DOHH2 (cell line): ENCODE measurements at regions not wholly inside any gene's neighbourhood (a gene's known extent, or its start where the extent isn't known, plus 50 kb on each side); places are given as distances from the start of the nearest gene placed in this dataset.

Experiments
- H3F3A ChIP-seq: fragments of 200-600 bp; sonication (generic), shearing (Covaris generic); 2 replicates; pipeline ENCODE4 v1.6.0; 2016; ENCODE audit warnings: antibody characterized with exemption, mild to moderate bottlenecking; ENCODE audit not compliant: control insufficient read depth, insufficient read depth
- H3K27ac ChIP-seq: fragments of 200-600 bp; sonication (generic); 2 replicates; pipeline ENCODE4 v1.5.1; 2014; ENCODE audit warnings: low read depth, mild to moderate bottlenecking, low read length, moderate library complexity
- H3K27me3 ChIP-seq: fragments of 200-600 bp; sonication (generic); 2 replicates; pipeline ENCODE4 v1.6.1; 2014; ENCODE audit warnings: mild to moderate bottlenecking, low read length, mixed read lengths; ENCODE audit not compliant: control insufficient read depth
- H3K36me3 ChIP-seq: fragments of 200-600 bp; sonication (generic); 2 replicates; pipeline ENCODE4 v1.6.1; 2014; ENCODE audit warnings: mild to moderate bottlenecking, low read length, moderate library complexity, mixed read lengths; ENCODE audit not compliant: control insufficient read depth
- H3K4me1 ChIP-seq: fragments of 200-600 bp; sonication (generic); 2 replicates; pipeline ENCODE4 v1.6.1; 2014; ENCODE audit warnings: mild to moderate bottlenecking, low read length, mixed read lengths; ENCODE audit not compliant: control insufficient read depth
- H3K4me2 ChIP-seq: fragments of 200-600 bp; sonication (generic); 2 replicates; pipeline ENCODE4 v1.6.0; 2014; ENCODE audit warnings: mild to moderate bottlenecking, low read length, moderate library complexity
- H3K4me3 ChIP-seq: fragments of 200-600 bp; sonication (generic); 2 replicates; pipeline ENCODE4 v1.5.1; 2014; ENCODE audit warnings: mild to moderate bottlenecking, low read length, mixed read lengths
- H3K79me2 ChIP-seq: fragments of 200-600 bp; sonication (generic); 2 replicates; pipeline ENCODE4 v1.6.1; 2014; ENCODE audit warnings: mild to moderate bottlenecking, low read length, mixed read lengths; ENCODE audit not compliant: control insufficient read depth
- H3K9me2 ChIP-seq: fragments of 200-600 bp; sonication (generic); replicated peaks from 2 replicates; pipeline ENCODE4 v1.6.1; 2014; ENCODE audit warnings: mild to moderate bottlenecking, low read length, mixed read lengths; ENCODE audit not compliant: control insufficient read depth
- H3K9me3 ChIP-seq: fragments of 200-600 bp; sonication (generic); 2 replicates; pipeline ENCODE4 v1.6.1; 2014; ENCODE audit warnings: antibody characterized with exemption, low read length, mixed read lengths; ENCODE audit not compliant: control insufficient read depth, insufficient read depth
- H4K20me1 ChIP-seq: fragments of 200-600 bp; sonication (generic); 2 replicates; pipeline ENCODE4 v1.6.0; 2014; ENCODE audit warnings: low read depth, mild to moderate bottlenecking, antibody characterized with exemption, low read length, moderate library complexity; ENCODE audit not compliant: control insufficient read depth, insufficient read depth
- EZH2phosphoT487 ChIP-seq: fragments of 200-600 bp; sonication (generic); IDR thresholded peaks from 2 replicates; pipeline ENCODE4 v1.6.1; 2017; ENCODE audit warnings: borderline replicate concordance, mild to moderate bottlenecking, antibody characterized with exemption, low read length, moderate library complexity, mixed read lengths
- TF ChIP-seq, protein P1 (sequence below): fragments of 200-600 bp; sonication (generic); IDR thresholded peaks from one replicate; pipeline ENCODE4 v1.5.1; 2014; ENCODE audit warnings: antibody characterized with exemption, mild to moderate bottlenecking, low read depth, low read length; ENCODE audit not compliant: poor library complexity, severe bottlenecking

DNA sequence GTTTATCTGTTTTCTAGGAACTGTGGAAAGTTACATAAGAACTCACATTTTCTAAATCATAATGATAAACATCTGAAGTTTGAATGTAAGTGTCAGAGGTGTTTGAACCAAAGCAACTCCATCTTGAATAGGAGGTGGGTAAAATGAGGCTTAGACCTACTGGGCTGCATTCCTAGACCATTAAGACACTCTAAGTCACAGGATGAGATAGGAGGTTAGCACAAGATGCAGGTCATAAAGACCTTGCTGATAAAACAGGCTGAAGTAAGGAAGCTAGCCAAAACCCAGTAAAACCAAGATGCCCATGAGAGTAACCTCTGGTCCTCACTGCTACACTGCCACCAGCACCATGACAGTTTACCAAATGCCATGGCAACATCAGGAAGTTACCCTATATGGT lies 297.7 kb upstream of the POU5F2 start:
- Histone ChIP-seq H3K9me3 (no peaks in the 10 kb centered on the region), H3K9me2 (no peaks in the 10 kb centered on the region), H4K20me1 (no peaks in the 10 kb centered on the region), H3K27ac (no peak overlapping the region), H3K4me2 (no peak overlapping the region), H3K36me3 (no peaks in the 10 kb centered on the region), H3K4me1 (no peaks in the 10 kb centered on the region), H3K79me2 (no peaks in the 10 kb centered on the region), H3K4me3 (no peak overlapping the region), H3F3A (no peaks in the 10 kb centered on the region), H3K27me3 (no peaks in the 10 kb centered on the region)
- TF ChIP-seq EZH2phosphoT487: no peak
- TF ChIP-seq, protein P1, sequence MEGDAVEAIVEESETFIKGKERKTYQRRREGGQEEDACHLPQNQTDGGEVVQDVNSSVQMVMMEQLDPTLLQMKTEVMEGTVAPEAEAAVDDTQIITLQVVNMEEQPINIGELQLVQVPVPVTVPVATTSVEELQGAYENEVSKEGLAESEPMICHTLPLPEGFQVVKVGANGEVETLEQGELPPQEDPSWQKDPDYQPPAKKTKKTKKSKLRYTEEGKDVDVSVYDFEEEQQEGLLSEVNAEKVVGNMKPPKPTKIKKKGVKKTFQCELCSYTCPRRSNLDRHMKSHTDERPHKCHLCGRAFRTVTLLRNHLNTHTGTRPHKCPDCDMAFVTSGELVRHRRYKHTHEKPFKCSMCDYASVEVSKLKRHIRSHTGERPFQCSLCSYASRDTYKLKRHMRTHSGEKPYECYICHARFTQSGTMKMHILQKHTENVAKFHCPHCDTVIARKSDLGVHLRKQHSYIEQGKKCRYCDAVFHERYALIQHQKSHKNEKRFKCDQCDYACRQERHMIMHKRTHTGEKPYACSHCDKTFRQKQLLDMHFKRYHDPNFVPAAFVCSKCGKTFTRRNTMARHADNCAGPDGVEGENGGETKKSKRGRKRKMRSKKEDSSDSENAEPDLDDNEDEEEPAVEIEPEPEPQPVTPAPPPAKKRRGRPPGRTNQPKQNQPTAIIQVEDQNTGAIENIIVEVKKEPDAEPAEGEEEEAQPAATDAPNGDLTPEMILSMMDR: no peak

DNA sequence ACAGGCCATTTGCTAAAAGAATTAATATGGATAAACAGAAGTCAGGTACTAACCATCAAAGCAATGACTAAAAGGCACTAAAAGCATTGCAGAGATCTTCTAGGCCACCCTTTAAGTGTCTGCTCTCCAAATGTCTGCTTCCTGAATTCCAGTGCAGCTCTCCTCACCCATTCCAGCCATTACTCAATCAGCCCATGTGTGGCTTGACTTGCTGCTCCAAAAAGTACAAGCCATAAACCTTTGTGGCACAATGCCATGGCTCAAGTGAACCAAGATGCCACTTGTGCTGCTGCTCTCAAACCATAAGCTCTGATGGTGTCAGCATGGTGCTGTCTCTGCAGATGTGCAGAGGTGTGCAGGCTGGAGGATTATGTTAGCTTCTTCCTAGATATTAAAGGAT lies 290.2 kb upstream of the POU5F2 start:
- no peaks in the 10 kb centered on the region for H3K9me3 ChIP-seq
- H3K4me1 ChIP-seq: no peaks in the 10 kb centered on the region
- TF ChIP-seq, protein P1: no peak
- no peak for TF ChIP-seq EZH2phosphoT487
- H3K4me3 ChIP-seq: no peak overlapping the region
- no peak overlapping the region for H3K4me2 ChIP-seq
- no peak overlapping the region for H3K27ac ChIP-seq
- no peaks in the 10 kb centered on the region for H3K79me2 ChIP-seq
- no peaks in the 10 kb centered on the region for H3K27me3 ChIP-seq
- H3F3A ChIP-seq: no peaks in the 10 kb centered on the region
- no peaks in the 10 kb centered on the region for H3K9me2 ChIP-seq
- H3K36me3 ChIP-seq: no peaks in the 10 kb centered on the region
- H4K20me1 ChIP-seq: no peaks in the 10 kb centered on the region

DNA sequence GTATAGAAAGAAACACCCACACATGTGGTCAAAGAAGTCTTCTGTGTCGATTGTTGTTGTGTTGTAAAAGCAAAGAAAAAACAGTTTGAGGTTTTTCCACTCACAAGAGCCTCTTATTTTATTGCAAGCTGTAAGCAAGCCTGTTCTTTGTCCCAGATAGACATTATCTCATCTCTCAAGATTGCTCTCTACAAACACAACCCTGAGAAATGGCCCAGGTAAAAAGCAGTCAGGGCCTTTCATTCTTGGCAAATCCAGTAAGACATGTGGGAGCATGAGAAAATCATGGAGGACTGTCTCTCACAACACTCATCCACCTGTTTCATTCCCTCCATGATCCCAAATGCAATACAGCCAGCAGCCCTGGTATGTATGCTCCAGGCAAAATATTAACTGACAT lies 286.6 kb upstream of the POU5F2 start:
- Histone ChIP-seq H3K27me3 (no peaks in the 10 kb centered on the region), H4K20me1 (no peaks in the 10 kb centered on the region), H3F3A (no peaks in the 10 kb centered on the region), H3K4me2 (no peak overlapping the region), H3K4me1 (peaks cover 6% of the 10 kb centered on the region), H3K79me2 (no peaks in the 10 kb centered on the region), H3K36me3 (no peaks in the 10 kb centered on the region), H3K9me2 (no peaks in the 10 kb centered on the region), H3K9me3 (no peaks in the 10 kb centered on the region), H3K27ac (no peak overlapping the region), H3K4me3 (no peak overlapping the region)
- TF ChIP-seq, protein P1: no peak
- no peak for TF ChIP-seq EZH2phosphoT487

DNA sequence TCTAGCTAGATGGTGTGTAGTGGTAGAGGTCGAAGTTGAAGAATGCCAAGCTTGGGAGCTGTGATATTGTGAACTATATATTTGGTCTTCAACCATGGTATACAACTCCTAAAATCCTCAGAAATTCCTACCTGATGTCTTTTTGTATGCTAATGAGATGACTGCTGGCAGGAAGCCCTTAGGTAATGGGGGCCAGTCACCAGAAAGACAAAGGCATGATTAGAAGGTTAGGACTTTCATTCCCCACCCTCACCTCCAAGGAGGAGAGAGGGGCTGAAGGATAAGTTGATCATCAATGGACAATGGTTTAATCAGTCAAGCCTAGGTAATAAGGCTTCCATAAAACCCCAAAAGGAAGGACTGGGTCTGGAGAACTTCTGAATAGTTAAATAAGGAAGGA lies 285.7 kb upstream of the POU5F2 start:
- Histone ChIP-seq H3K36me3 (no peaks in the 10 kb centered on the region), H3K27me3 (no peaks in the 10 kb centered on the region), H3K9me2 (no peaks in the 10 kb centered on the region), H4K20me1 (no peaks in the 10 kb centered on the region), H3K79me2 (no peaks in the 10 kb centered on the region), H3K4me1 (peaks cover 15% of the 10 kb centered on the region), H3F3A (no peaks in the 10 kb centered on the region), H3K27ac (no peak overlapping the region), H3K4me2 (no peak overlapping the region), H3K9me3 (no peaks in the 10 kb centered on the region), H3K4me3 (no peak overlapping the region)
- no peak for TF ChIP-seq EZH2phosphoT487
- TF ChIP-seq, protein P1: no peak
